ENCODE measurements at regions not wholly inside any gene's neighbourhood (a gene's known extent, or its start where the extent isn't known, plus 50 kb on each side); places are given as distances from the start of the nearest gene placed in this dataset.
"Not testable (repeated sequence)": the region's sequence is repeated elsewhere in the genome, so short reads cannot be mapped to it uniquely, and the experiment has no call there.

DNA sequence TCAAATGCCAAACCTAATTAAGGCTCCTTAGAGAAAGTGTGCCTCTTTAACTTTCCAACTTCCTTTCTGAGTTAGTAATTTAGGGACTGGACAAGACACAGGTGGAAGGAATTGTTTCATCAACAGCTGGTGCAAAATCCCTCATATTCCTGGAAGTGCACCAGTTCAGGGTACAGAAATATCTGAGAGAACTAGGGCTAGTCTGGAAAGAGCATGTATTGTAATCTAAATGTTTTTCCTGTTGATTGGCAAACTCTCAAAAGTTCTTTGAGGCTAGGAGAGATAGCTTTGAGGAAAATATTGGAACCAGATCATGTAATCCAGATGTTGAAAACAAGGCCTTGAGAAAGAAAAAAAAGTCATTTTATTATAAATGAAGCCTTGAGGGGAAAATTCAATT is 98.1 kb upstream of the C1GALT1C1 start:
- DNase-seq (ENCODE audit: low spot score): no peak
- TF ChIP-seq, protein P1, sequence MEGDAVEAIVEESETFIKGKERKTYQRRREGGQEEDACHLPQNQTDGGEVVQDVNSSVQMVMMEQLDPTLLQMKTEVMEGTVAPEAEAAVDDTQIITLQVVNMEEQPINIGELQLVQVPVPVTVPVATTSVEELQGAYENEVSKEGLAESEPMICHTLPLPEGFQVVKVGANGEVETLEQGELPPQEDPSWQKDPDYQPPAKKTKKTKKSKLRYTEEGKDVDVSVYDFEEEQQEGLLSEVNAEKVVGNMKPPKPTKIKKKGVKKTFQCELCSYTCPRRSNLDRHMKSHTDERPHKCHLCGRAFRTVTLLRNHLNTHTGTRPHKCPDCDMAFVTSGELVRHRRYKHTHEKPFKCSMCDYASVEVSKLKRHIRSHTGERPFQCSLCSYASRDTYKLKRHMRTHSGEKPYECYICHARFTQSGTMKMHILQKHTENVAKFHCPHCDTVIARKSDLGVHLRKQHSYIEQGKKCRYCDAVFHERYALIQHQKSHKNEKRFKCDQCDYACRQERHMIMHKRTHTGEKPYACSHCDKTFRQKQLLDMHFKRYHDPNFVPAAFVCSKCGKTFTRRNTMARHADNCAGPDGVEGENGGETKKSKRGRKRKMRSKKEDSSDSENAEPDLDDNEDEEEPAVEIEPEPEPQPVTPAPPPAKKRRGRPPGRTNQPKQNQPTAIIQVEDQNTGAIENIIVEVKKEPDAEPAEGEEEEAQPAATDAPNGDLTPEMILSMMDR (IDR thresholded peaks at IDR 0.05; ENCODE audit: borderline replicate concordance, control extremely low read depth, extremely low read depth, insufficient read depth, missing control alignments): no peak
- in situ Hi-C loops (cut with MboI; ENCODE audit: low sequenced_read_pairs, unreplicated experiment): no loop called here

DNA sequence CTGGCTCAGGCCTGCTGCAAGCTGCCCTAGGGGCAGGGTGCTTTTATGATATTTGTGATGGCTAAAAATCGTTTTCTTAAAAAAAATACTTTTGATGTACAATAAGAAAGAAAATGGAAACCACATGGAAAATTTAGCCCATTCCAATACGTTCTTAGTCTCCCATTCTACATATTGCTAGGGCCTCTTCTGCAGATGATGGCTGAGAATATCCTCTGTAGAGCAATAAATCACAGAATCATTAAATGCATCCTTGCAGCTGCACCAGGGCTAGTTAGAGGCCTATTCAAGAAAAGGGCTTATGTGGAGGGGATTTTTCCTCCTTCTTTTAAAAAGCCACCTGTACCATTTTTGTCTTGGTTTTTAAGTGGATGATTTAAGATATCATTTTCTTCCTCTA is 97.6 kb upstream of the C1GALT1C1 start:
- DNase-seq (ENCODE audit: low spot score): no peak
- in situ Hi-C loops (cut with MboI; ENCODE audit: low sequenced_read_pairs, unreplicated experiment): no loop called here
- TF ChIP-seq, protein P1 (IDR thresholded peaks at IDR 0.05; ENCODE audit: borderline replicate concordance, control extremely low read depth, extremely low read depth, insufficient read depth, missing control alignments): no peak

DNA sequence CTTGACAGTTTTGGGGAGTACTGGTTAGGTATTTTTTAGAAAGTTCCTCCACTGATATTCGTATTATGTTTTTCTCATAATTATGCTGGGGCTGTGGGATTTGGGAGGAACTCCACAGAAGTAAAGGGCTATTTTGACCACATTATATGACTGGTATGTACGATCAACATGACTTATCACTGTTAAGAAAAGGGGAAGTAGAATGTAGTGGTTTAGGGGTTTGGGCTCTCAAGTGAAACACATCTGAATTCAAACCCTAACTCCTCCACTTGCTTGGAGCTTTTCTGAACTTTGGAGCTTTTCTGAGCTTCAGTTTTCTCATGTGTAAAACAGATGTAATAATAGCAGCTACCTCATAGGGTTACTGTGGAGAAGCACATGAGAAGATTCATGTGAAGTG is 96.4 kb upstream of the C1GALT1C1 start:
- TF ChIP-seq, protein P1 (IDR thresholded peaks at IDR 0.05; ENCODE audit: borderline replicate concordance, control extremely low read depth, extremely low read depth, insufficient read depth, missing control alignments): no peak
- in situ Hi-C loops (cut with MboI; ENCODE audit: low sequenced_read_pairs, unreplicated experiment): no loop called here
- peak; percentile 46 for DNase-seq (ENCODE audit: low spot score)

DNA sequence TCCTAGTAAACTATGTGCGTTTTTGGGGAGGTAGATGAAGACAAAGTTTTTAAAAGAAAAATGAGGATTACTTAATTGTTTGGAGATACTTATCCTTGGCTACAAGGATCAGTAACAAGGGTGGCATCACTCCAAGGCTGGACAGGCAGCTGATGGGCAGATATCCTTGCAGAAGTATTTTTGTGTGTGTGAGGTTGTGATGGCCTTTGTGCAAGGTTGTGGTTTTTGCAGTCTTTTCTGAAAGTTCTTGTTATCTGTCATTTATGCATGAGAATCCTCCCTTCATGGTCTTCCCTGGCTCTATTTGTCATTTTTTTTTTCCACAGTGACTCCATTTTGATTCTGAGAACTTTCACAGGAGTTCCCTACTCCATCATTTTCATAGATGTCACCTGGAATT is 96.0 kb upstream of the C1GALT1C1 start:
- TF ChIP-seq, protein P1 (IDR thresholded peaks at IDR 0.05; ENCODE audit: borderline replicate concordance, control extremely low read depth, extremely low read depth, insufficient read depth, missing control alignments): no peak
- in situ Hi-C loops (cut with MboI; ENCODE audit: low sequenced_read_pairs, unreplicated experiment): no loop called here
- DNase-seq (ENCODE audit: low spot score): no peak

DNA sequence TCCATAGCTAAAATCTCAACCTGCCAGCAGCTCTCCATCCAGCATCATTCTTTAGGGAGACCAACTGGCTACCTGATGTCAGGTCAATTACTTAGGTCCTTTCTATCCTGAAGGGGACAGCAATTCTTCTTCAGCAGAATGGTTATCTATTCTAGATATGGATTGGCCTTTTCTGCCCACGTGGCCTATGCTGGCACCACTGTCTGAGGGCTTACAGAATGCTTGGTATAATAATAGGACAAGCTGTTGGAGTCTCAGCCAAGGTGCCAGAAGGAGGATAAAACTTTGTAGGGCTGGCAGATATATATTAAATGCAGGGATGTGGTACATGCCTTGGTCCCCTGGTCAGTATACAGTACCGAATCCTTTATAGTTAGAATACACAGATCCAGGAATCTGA is 89.8 kb upstream of the C1GALT1C1 start:
- TF ChIP-seq, protein P1 (IDR thresholded peaks at IDR 0.05; ENCODE audit: borderline replicate concordance, control extremely low read depth, extremely low read depth, insufficient read depth, missing control alignments): no peak
- DNase-seq (ENCODE audit: low spot score): no peak
- in situ Hi-C loops (cut with MboI; ENCODE audit: low sequenced_read_pairs, unreplicated experiment): no loop called here

DNA sequence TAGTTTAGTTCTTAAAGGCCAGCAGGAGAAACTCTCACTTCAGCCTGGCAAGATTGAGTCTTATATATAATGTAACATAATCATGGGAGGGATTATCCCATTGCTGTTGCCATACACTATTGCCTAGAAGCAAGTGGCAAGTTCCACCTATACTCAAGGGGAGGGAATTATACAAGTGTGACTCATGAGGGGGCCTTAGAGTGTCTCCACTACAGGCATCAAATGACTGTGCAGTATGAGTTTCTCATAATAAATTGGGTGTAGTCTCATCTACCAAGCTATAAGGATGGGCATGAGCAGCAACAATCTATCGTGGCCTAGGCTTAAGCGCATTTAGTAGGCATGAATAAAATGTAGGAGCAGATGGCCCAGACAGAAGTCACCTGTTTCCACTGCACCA is 89.1 kb upstream of the C1GALT1C1 start:
- TF ChIP-seq, protein P1 (IDR thresholded peaks at IDR 0.05; ENCODE audit: borderline replicate concordance, control extremely low read depth, extremely low read depth, insufficient read depth, missing control alignments): no peak
- in situ Hi-C loops (cut with MboI; ENCODE audit: low sequenced_read_pairs, unreplicated experiment): no loop called here
- DNase-seq (ENCODE audit: low spot score): no peak

DNA sequence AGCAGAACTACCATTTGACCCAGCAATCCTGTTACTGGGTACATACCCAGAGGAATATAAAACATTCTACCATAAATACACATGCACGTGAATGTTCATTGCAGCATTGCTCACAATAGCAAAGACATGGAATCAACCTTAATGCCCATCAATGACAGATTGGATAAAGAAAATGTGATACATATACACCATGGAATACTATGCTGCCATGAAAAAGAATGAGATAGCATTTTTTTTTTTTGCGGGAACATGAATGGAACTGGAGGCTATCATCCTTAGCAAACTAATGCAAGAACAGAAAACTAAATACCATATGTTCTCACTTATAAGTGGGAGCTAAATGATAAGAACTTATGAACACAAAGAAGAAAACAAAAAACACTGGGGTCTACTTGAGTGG is 72.5 kb upstream of the C1GALT1C1 start:
- DNase-seq (ENCODE audit: low spot score); in situ Hi-C loops (cut with MboI; ENCODE audit: low sequenced_read_pairs, unreplicated experiment): not testable (repeated sequence)
